Activated CD8-positive, alpha-beta memory T cell treated with anti-CD3 and anti-CD28 coated beads, Interleukin-2, amount 50 U/mL, for 1 hour (primary cell): ENCODE measurements at regions not wholly inside any gene's neighbourhood (a gene's known extent, or its start where the extent isn't known, plus 50 kb on each side); places are given as distances from the start of the nearest gene placed in this dataset.

Experiments
- DNase-seq: peaks from one replicate; pipeline ENCODE4 v3.0.0-alpha.2; 2020; ENCODE audit errors: extremely low read depth

- DNase-seq = no peak
Observed at GRCh38 chr6:165823609-165824326, 160.7 kb upstream of the PDE10A start.

- DNase-seq = no peak
Observed at GRCh38 chr6:165822501-165822900, 159.5 kb upstream of the PDE10A start.

GRCh38 chr6:165821754-165822153 is 158.7 kb upstream of the PDE10A start:
- DNase-seq = no peak

- DNase-seq = no peak
Observed at GRCh38 chr6:165820934-165821333, 157.9 kb upstream of the PDE10A start.

GRCh38 chr6:165820407-165820806 is 157.4 kb upstream of the PDE10A start:
- no peak for DNase-seq

GRCh38 chr6:165819394-165819793 is 156.4 kb upstream of the PDE10A start:
- DNase-seq = no peak

GRCh38 chr6:165818200-165818599 is 155.2 kb upstream of the PDE10A start:
- no peak for DNase-seq

- DNase-seq = no peak
Observed at GRCh38 chr6:165817771-165818170, 154.7 kb upstream of the PDE10A start.

GRCh38 chr6:165817148-165817547 is 154.1 kb upstream of the PDE10A start:
- DNase-seq = no peak

GRCh38 chr6:165814679-165815078 is 151.6 kb upstream of the PDE10A start:
- DNase-seq = no peak

GRCh38 chr6:165811512-165811911 is 148.5 kb upstream of the PDE10A start:
- no peak for DNase-seq

GRCh38 chr6:165808021-165808420 is 145.0 kb upstream of the PDE10A start:
- no peak for DNase-seq

- DNase-seq = no peak
Observed at GRCh38 chr6:165807249-165807960, 144.4 kb upstream of the PDE10A start.

- no peak for DNase-seq
Observed at GRCh38 chr6:165806126-165806810, 143.2 kb upstream of the PDE10A start.

- no peak for DNase-seq
Observed at GRCh38 chr6:165805636-165806035, 142.6 kb upstream of the PDE10A start.

- DNase-seq = no peak
Observed at GRCh38 chr6:165805067-165805555, 142.1 kb upstream of the PDE10A start.

GRCh38 chr6:165804331-165805066 is 141.5 kb upstream of the PDE10A start:
- no peak for DNase-seq

- DNase-seq = no peak
Observed at GRCh38 chr6:165800337-165800736, 137.3 kb upstream of the PDE10A start.

- DNase-seq = no peak
Observed at GRCh38 chr6:165799391-165800153, 136.5 kb upstream of the PDE10A start.

GRCh38 chr6:165798991-165799390 is 135.9 kb upstream of the PDE10A start:
- DNase-seq = no peak

- DNase-seq = no peak
Observed at GRCh38 chr6:165794179-165794601, 131.1 kb upstream of the PDE10A start.
